Suprapubic skin (tissue), 3 donors: ENCODE measurements at regions not wholly inside any gene's neighbourhood (a gene's known extent, or its start where the extent isn't known, plus 50 kb on each side); places are given as distances from the start of the nearest gene placed in this dataset.

Source experiments
- CTCF ChIP-seq, 2 donors: fragments of 200-600 bp in 1 of 2; fragments of 450-650 bp in 1 of 2; sonication (generic) in 1 of 2; IDR thresholded peaks; one replicate each; pipeline ENCODE4 v1.5.1; 2016 to 2019; ENCODE audit warnings: antibody characterized with exemption in 2 of 2, mild to moderate bottlenecking in 1 of 2, moderate library complexity in 1 of 2
- EP300 ChIP-seq: sonication (generic); formaldehyde crosslinking; IDR thresholded peaks from one replicate; pipeline ENCODE4 v1.6.1; 2017; ENCODE audit warnings: antibody characterized with exemption

- no peak for TF ChIP-seq CTCF (IDR thresholded peaks at IDR 0.05)
- TF ChIP-seq EP300 = no peak
Observed at GRCh38 chr3:76429581-76430177, 610.2 kb upstream of the ROBO2 start.
